ENCODE measurements at regions not wholly inside any gene's neighbourhood (a gene's known extent, or its start where the extent isn't known, plus 50 kb on each side); places are given as distances from the start of the nearest gene placed in this dataset.

GRCh38 chr5:88405783-88406182, 137.1 kb upstream of the TMEM161B start:
- TF ChIP-seq CEBPB (IDR thresholded peaks at IDR 0.05; ENCODE audit: borderline replicate concordance, low read depth, low read length) (no peak), ZSCAN29 (CRISPR knock-in tag; conservative IDR thresholded peaks at IDR 0.05) (no peak), NFIC (IDR thresholded peaks at IDR 0.05; ENCODE audit: low read length) (no peak), TCF7L2 (IDR thresholded peaks at IDR 0.05; ENCODE audit: low read depth, low read length) (no peak), MAFF (IDR thresholded peaks at IDR 0.05; ENCODE audit: low read depth, low read length) (no peak), ZFP37 (CRISPR knock-in tag; IDR thresholded peaks at IDR 0.05; ENCODE audit: borderline replicate concordance) (no peak), ZBTB14 (CRISPR knock-in tag; IDR thresholded peaks at IDR 0.05) (no peak), PHB2 (IDR thresholded peaks at IDR 0.05; ENCODE audit: partially characterized antibody) (no peak), NR0B2 (CRISPR knock-in tag; IDR thresholded peaks at IDR 0.05) (no peak), ARID2 (CRISPR knock-in tag; IDR thresholded peaks at IDR 0.05; ENCODE audit: borderline replicate concordance) (no peak)
- TF ChIP-seq, protein P1, sequence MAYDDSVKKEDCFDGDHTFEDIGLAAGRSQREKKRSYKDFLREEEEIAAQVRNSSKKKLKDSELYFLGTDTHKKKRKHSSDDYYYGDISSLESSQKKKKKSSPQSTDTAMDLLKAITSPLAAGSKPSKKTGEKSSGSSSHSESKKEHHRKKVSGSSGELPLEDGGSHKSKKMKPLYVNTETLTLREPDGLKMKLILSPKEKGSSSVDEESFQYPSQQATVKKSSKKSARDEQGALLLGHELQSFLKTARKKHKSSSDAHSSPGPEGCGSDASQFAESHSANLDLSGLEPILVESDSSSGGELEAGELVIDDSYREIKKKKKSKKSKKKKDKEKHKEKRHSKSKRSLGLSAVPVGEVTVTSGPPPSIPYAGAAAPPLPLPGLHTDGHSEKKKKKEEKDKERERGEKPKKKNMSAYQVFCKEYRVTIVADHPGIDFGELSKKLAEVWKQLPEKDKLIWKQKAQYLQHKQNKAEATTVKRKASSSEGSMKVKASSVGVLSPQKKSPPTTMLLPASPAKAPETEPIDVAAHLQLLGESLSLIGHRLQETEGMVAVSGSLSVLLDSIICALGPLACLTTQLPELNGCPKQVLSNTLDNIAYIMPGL (CRISPR knock-in tag; IDR thresholded peaks at IDR 0.05; ENCODE audit: borderline replicate concordance in 1 of 2, low read depth in 1 of 2), result no peak
